GM18498 (cell line): ENCODE measurements at regions not wholly inside any gene's neighbourhood (a gene's known extent, or its start where the extent isn't known, plus 50 kb on each side); places are given as distances from the start of the nearest gene placed in this dataset.
"Not testable (repeated sequence)": the region's sequence is repeated elsewhere in the genome, so short reads cannot be mapped to it uniquely, and the experiment has no call there.

Source experiments
- ATAC-seq: cut with Tn5 transposase; IDR thresholded peaks from one replicate; pipeline ENCODE4 v1.9.1; 2021; ENCODE audit warnings: mild to moderate bottlenecking, moderate library complexity; ENCODE audit not compliant: unreplicated experiment

DNA sequence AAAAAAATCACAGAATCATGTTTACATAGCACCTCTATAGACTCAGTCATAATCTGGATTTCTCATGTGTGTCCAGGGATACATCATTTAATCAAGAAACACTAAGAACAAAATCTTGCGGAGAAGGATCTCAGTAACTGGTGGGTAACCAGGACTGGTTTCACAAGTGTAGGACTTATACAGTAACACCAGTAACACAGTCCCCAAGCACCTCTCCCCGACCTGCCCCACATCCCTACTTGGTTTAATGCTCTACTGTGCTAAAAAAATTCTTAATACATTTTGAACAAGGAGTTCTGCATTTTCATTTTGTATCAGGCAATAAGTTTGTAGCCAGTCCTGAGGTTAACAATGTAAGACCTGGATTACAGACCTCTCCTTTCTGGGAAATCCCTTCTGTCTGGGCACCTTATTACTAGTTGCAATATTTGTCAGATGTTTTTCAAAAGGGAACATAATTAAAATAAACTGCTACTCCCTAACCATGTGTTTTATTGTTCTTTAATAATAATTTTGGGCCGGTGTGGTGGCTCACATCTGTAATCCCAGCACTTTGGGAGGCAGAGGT, 57.6 kb upstream of the BBX start:
- no peak for ATAC-seq

DNA sequence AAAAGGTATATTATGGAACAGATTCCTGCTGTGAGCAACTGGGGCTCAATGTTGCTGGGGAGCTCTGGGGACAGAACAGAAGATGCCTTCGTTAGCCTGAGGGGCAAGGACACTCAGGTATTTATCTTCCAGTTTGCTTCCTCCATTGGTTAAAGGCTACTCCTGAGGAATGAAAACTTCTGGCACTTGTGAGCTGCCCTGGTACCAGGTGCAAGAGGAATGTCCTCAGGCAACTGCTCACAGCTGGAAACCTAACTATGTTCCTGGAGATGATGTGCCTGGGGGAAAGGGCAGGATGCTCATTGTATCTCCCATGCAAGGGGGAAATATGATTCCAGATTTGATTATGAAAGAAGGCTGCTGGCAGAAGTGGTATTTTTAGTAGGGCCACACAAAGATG, 54.0 kb upstream of the BBX start:
- ATAC-seq, result no peak

DNA sequence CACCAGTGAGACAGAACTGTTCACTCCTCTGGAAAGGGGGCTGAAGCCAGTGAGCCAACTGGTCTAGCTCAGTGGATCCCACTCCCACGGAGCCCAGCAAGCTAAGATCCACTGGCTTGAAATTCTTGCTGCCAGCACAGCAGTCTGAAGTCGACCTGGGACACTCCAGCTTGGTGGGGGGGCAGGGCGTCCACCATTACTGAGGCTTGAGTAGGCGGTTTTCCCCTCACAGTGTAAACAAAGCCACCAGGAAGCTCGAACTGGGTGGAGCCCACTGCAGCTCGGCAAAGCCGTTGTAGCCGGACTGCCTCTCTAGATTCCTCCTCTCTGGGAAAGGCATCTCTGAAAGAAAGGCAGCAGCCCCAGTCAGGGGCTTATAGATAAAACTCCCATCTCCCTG, 52.3 kb upstream of the BBX start:
- not testable (repeated sequence) for ATAC-seq
